ENCODE measurements at regions not wholly inside any gene's neighbourhood (a gene's known extent, or its start where the extent isn't known, plus 50 kb on each side); places are given as distances from the start of the nearest gene placed in this dataset.

DNA sequence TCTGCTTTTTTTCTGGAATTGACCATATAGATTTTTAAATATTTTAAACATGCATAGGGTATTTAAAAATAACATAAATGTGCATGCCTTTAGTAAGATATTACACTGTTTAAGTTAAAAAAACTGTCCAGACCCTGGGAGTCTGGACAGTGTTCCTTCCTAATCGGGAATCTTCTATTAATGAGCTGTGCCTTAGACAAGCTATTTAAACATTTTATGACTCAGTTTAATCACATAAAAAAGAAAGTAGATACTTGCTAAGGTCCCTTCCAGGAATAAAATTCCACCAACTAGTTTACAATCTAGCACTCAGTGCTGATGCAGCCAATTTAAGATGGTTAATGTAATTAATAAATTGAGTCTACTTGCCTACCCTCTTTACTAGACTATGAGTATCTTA is 140.4 kb upstream of the DPH6 start:
- Histone ChIP-seq H3K4me1 (ENCODE audit: control extremely low read depth in 1 of 4, control insufficient read depth in 4 of 4, insufficient read depth in 4 of 4, low read length in 3 of 4) (no peaks in the 10 kb centered on the region), H3K27ac (ENCODE audit: insufficient read depth in 1 of 2, low read depth in 1 of 2, low read length in 2 of 2, poor library complexity in 1 of 2, severe bottlenecking in 2 of 2) (no peak overlapping the region), H3K27me3 (replicated peaks in 2 of 5; ENCODE audit: control insufficient read depth in 4 of 5, insufficient read depth in 5 of 5, low read length in 4 of 5) (no peaks in the 10 kb centered on the region), H3K4me3 (ENCODE audit: control insufficient read depth in 1 of 7, extremely low read depth in 1 of 7, insufficient read depth in 4 of 7, low read depth in 2 of 7, low read length in 6 of 7) (no peak overlapping the region), H3K9me3 (ENCODE audit: control extremely low read depth in 1 of 5, control insufficient read depth in 4 of 5, insufficient read depth in 2 of 5, low read depth in 1 of 5, low read length in 4 of 5) (no peaks in the 10 kb centered on the region), H3K36me3 (ENCODE audit: control insufficient read depth in 4 of 4, insufficient read depth in 4 of 4, low read length in 3 of 4) (no peaks in the 10 kb centered on the region)
- ChIA-PET POLR2A (no interaction called here), CTCF (no interaction called here)
- no peak for DNase-seq
- WGBS (ENCODE audit: insufficient coverage): 100% methylated on average over 1 of the region's 1 CpG

GRCh38 chr15:35689266-35689665 is 143.3 kb upstream of the DPH6 start:
- CTCF ChIA-PET: no interaction called here
- no peaks in the 10 kb centered on the region for H3K9me3 ChIP-seq (ENCODE audit: control extremely low read depth in 1 of 5, control insufficient read depth in 4 of 5, insufficient read depth in 2 of 5, low read depth in 1 of 5, low read length in 4 of 5)
- no peak for DNase-seq
- POLR2A ChIA-PET: no interaction called here
- H3K4me3 ChIP-seq (ENCODE audit: control insufficient read depth in 1 of 7, extremely low read depth in 1 of 7, insufficient read depth in 4 of 7, low read depth in 2 of 7, low read length in 6 of 7): no peak overlapping the region
- no peaks in the 10 kb centered on the region for H3K27me3 ChIP-seq (replicated peaks in 2 of 5; ENCODE audit: control insufficient read depth in 4 of 5, insufficient read depth in 5 of 5, low read length in 4 of 5)
- H3K36me3 ChIP-seq (ENCODE audit: control insufficient read depth in 4 of 4, insufficient read depth in 4 of 4, low read length in 3 of 4): no peaks in the 10 kb centered on the region
- no peaks in the 10 kb centered on the region for H3K4me1 ChIP-seq (ENCODE audit: control extremely low read depth in 1 of 4, control insufficient read depth in 4 of 4, insufficient read depth in 4 of 4, low read length in 3 of 4)
- H3K27ac ChIP-seq (ENCODE audit: insufficient read depth in 1 of 2, low read depth in 1 of 2, low read length in 2 of 2, poor library complexity in 1 of 2, severe bottlenecking in 2 of 2): no peak overlapping the region
- WGBS (ENCODE audit: insufficient coverage): 100% methylated on average over 2 of the region's 6 CpGs

GRCh38 chr15:35690089-35690488 is 144.1 kb upstream of the DPH6 start:
- no peak overlapping the region for H3K4me3 ChIP-seq (ENCODE audit: control insufficient read depth in 1 of 7, extremely low read depth in 1 of 7, insufficient read depth in 4 of 7, low read depth in 2 of 7, low read length in 6 of 7)
- no peaks in the 10 kb centered on the region for H3K27me3 ChIP-seq (replicated peaks in 2 of 5; ENCODE audit: control insufficient read depth in 4 of 5, insufficient read depth in 5 of 5, low read length in 4 of 5)
- no peak for DNase-seq
- ChIA-PET CTCF (no interaction called here), POLR2A (no interaction called here)
- no peaks in the 10 kb centered on the region for H3K4me1 ChIP-seq (ENCODE audit: control extremely low read depth in 1 of 4, control insufficient read depth in 4 of 4, insufficient read depth in 4 of 4, low read length in 3 of 4)
- WGBS (ENCODE audit: insufficient coverage): no CpG with 5 or more reads among the region's 1 CpG
- H3K27ac ChIP-seq (ENCODE audit: insufficient read depth in 1 of 2, low read depth in 1 of 2, low read length in 2 of 2, poor library complexity in 1 of 2, severe bottlenecking in 2 of 2): no peak overlapping the region
- no peaks in the 10 kb centered on the region for H3K9me3 ChIP-seq (ENCODE audit: control extremely low read depth in 1 of 5, control insufficient read depth in 4 of 5, insufficient read depth in 2 of 5, low read depth in 1 of 5, low read length in 4 of 5)
- H3K36me3 ChIP-seq (ENCODE audit: control insufficient read depth in 4 of 4, insufficient read depth in 4 of 4, low read length in 3 of 4): no peaks in the 10 kb centered on the region

GRCh38 chr15:35690698-35691116 is 144.7 kb upstream of the DPH6 start:
- no peaks in the 10 kb centered on the region for H3K36me3 ChIP-seq (ENCODE audit: control insufficient read depth in 4 of 4, insufficient read depth in 4 of 4, low read length in 3 of 4)
- no peak for DNase-seq
- no peak overlapping the region for H3K27ac ChIP-seq (ENCODE audit: insufficient read depth in 1 of 2, low read depth in 1 of 2, low read length in 2 of 2, poor library complexity in 1 of 2, severe bottlenecking in 2 of 2)
- POLR2A ChIA-PET: no interaction called here
- no peak overlapping the region for H3K4me3 ChIP-seq (ENCODE audit: control insufficient read depth in 1 of 7, extremely low read depth in 1 of 7, insufficient read depth in 4 of 7, low read depth in 2 of 7, low read length in 6 of 7)
- no peaks in the 10 kb centered on the region for H3K9me3 ChIP-seq (ENCODE audit: control extremely low read depth in 1 of 5, control insufficient read depth in 4 of 5, insufficient read depth in 2 of 5, low read depth in 1 of 5, low read length in 4 of 5)
- CTCF ChIA-PET: no interaction called here
- no peaks in the 10 kb centered on the region for H3K27me3 ChIP-seq (replicated peaks in 2 of 5; ENCODE audit: control insufficient read depth in 4 of 5, insufficient read depth in 5 of 5, low read length in 4 of 5)
- no CpG with 5 or more reads among the region's 1 CpG for WGBS (ENCODE audit: insufficient coverage)
- no peaks in the 10 kb centered on the region for H3K4me1 ChIP-seq (ENCODE audit: control extremely low read depth in 1 of 4, control insufficient read depth in 4 of 4, insufficient read depth in 4 of 4, low read length in 3 of 4)

DNA sequence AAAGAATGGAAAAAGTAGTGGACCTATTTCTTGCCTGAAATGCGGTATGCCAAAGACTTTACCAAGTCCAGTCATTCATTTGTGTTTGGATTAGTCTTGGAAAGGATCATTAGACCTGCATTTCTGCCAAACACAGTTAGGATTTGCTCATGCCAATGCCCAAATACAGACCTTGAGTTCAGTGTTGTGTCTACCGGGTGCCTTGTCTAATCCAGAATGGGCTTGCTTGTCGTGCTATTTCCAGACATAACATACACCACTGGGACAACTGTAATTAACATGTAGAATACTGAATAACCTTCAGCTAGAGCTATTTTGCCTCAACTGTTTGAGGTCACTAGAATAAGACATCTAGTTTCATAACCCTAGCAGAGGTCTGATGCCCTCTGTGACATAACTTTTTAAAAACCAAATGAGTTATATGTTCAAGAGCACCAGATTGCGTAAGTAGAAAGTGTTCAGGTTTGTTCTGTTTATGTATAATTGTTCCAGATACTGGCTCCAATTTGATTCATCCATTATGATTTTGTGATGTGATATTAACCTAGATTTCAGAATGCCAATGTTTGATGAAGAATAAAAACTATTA is 145.3 kb upstream of the DPH6 start:
- H3K4me3 ChIP-seq (ENCODE audit: control insufficient read depth in 1 of 7, extremely low read depth in 1 of 7, insufficient read depth in 4 of 7, low read depth in 2 of 7, low read length in 6 of 7): no peak overlapping the region
- no peak for DNase-seq
- ChIA-PET POLR2A (no interaction called here), CTCF (no interaction called here)
- H3K36me3 ChIP-seq (ENCODE audit: control insufficient read depth in 4 of 4, insufficient read depth in 4 of 4, low read length in 3 of 4): no peaks in the 10 kb centered on the region
- no peaks in the 10 kb centered on the region for H3K27me3 ChIP-seq (replicated peaks in 2 of 5; ENCODE audit: control insufficient read depth in 4 of 5, insufficient read depth in 5 of 5, low read length in 4 of 5)
- no peaks in the 10 kb centered on the region for H3K9me3 ChIP-seq (ENCODE audit: control extremely low read depth in 1 of 5, control insufficient read depth in 4 of 5, insufficient read depth in 2 of 5, low read depth in 1 of 5, low read length in 4 of 5)
- H3K27ac ChIP-seq (ENCODE audit: insufficient read depth in 1 of 2, low read depth in 1 of 2, low read length in 2 of 2, poor library complexity in 1 of 2, severe bottlenecking in 2 of 2): no peak overlapping the region
- 100% methylated on average over 2 of the region's 4 CpGs for WGBS (ENCODE audit: insufficient coverage)
- H3K4me1 ChIP-seq (ENCODE audit: control extremely low read depth in 1 of 4, control insufficient read depth in 4 of 4, insufficient read depth in 4 of 4, low read length in 3 of 4): no peaks in the 10 kb centered on the region

GRCh38 chr15:35691891-35692867 is 146.2 kb upstream of the DPH6 start:
- H3K36me3 ChIP-seq (ENCODE audit: control insufficient read depth in 4 of 4, insufficient read depth in 4 of 4, low read length in 3 of 4): no peaks in the 10 kb centered on the region
- H3K27ac ChIP-seq (ENCODE audit: insufficient read depth in 1 of 2, low read depth in 1 of 2, low read length in 2 of 2, poor library complexity in 1 of 2, severe bottlenecking in 2 of 2): no peak overlapping the region
- no CpG with 5 or more reads among the region's 2 CpGs for WGBS (ENCODE audit: insufficient coverage)
- POLR2A ChIA-PET: no interaction called here
- H3K4me3 ChIP-seq (ENCODE audit: control insufficient read depth in 1 of 7, extremely low read depth in 1 of 7, insufficient read depth in 4 of 7, low read depth in 2 of 7, low read length in 6 of 7): no peak overlapping the region
- DNase-seq: no peak
- no peaks in the 10 kb centered on the region for H3K27me3 ChIP-seq (replicated peaks in 2 of 5; ENCODE audit: control insufficient read depth in 4 of 5, insufficient read depth in 5 of 5, low read length in 4 of 5)
- no peaks in the 10 kb centered on the region for H3K9me3 ChIP-seq (ENCODE audit: control extremely low read depth in 1 of 5, control insufficient read depth in 4 of 5, insufficient read depth in 2 of 5, low read depth in 1 of 5, low read length in 4 of 5)
- CTCF ChIA-PET: interaction anchor here (1.6 kb wide), 1 partner anchor 14 kb away, joined by 3 read pairs; no protein-coding TSS in a partner anchor
- H3K4me1 ChIP-seq (ENCODE audit: control extremely low read depth in 1 of 4, control insufficient read depth in 4 of 4, insufficient read depth in 4 of 4, low read length in 3 of 4): no peaks in the 10 kb centered on the region

GRCh38 chr15:35693286-35693685 is 147.3 kb upstream of the DPH6 start:
- ChIA-PET POLR2A (no interaction called here), CTCF (interaction anchor here (1.6 kb wide), 1 partner anchor 15 kb away, joined by 3 read pairs; no protein-coding TSS in a partner anchor)
- H3K4me3 ChIP-seq (ENCODE audit: control insufficient read depth in 1 of 7, extremely low read depth in 1 of 7, insufficient read depth in 4 of 7, low read depth in 2 of 7, low read length in 6 of 7): no peak overlapping the region
- H3K27ac ChIP-seq (ENCODE audit: insufficient read depth in 1 of 2, low read depth in 1 of 2, low read length in 2 of 2, poor library complexity in 1 of 2, severe bottlenecking in 2 of 2): no peak overlapping the region
- no peaks in the 10 kb centered on the region for H3K27me3 ChIP-seq (replicated peaks in 2 of 5; ENCODE audit: control insufficient read depth in 4 of 5, insufficient read depth in 5 of 5, low read length in 4 of 5)
- DNase-seq: no peak
- H3K36me3 ChIP-seq (ENCODE audit: control insufficient read depth in 4 of 4, insufficient read depth in 4 of 4, low read length in 3 of 4): no peaks in the 10 kb centered on the region
- no peaks in the 10 kb centered on the region for H3K9me3 ChIP-seq (ENCODE audit: control extremely low read depth in 1 of 5, control insufficient read depth in 4 of 5, insufficient read depth in 2 of 5, low read depth in 1 of 5, low read length in 4 of 5)
- WGBS (ENCODE audit: insufficient coverage): 83% methylated on average over 1 of the region's 2 CpGs
- H3K4me1 ChIP-seq (ENCODE audit: control extremely low read depth in 1 of 4, control insufficient read depth in 4 of 4, insufficient read depth in 4 of 4, low read length in 3 of 4): no peaks in the 10 kb centered on the region

Measured in common myeloid progenitor, CD34-positive (primary cell).